OCI-LY3 (cell line): ENCODE measurements at regions not wholly inside any gene's neighbourhood (a gene's known extent, or its start where the extent isn't known, plus 50 kb on each side); places are given as distances from the start of the nearest gene placed in this dataset.

Experiments used
- H2AFZ ChIP-seq: fragments of 200-600, 300-600 bp; shearing (Covaris generic); 2 replicates; pipeline ENCODE4 v1.6.0; 2014; ENCODE audit warnings: antibody characterized with exemption, low read depth, low read length
- H3K27ac ChIP-seq: fragments of 200-600, 300-600 bp; sonication (generic); 2 replicates; pipeline ENCODE4 v1.5.1; 2014; ENCODE audit warnings: mild to moderate bottlenecking, low read length, moderate library complexity, mixed read lengths
- H3K27me3 ChIP-seq: fragments of 200-600, 300-600 bp; sonication (generic); 2 replicates; pipeline ENCODE4 v1.6.1; 2014; ENCODE audit warnings: low read depth, low read length, mixed read lengths
- H3K36me3 ChIP-seq: fragments of 200-600, 300-600 bp; sonication (generic); replicated peaks from 2 replicates; pipeline ENCODE3; 2014; ENCODE audit warnings: low read depth, low read length, mixed read lengths
- H3K4me1 ChIP-seq: fragments of 300-600, 200-600 bp; sonication (generic); 2 replicates; pipeline ENCODE4 v1.6.1; 2014; ENCODE audit warnings: low read length, mixed read lengths
- H3K4me2 ChIP-seq: fragments of 200-600, 300-600 bp; sonication (generic); 2 replicates; pipeline ENCODE4 v1.6.1; 2014; ENCODE audit warnings: low read length, mixed read lengths
- H3K4me3 ChIP-seq: fragments of 300-600, 200-600 bp; sonication (generic); 2 replicates; pipeline ENCODE4 v1.5.1; 2014; ENCODE audit warnings: antibody characterized with exemption, mild to moderate bottlenecking, low read length, moderate library complexity
- H3K79me2 ChIP-seq: fragments of 300-600, 200-600 bp; shearing (Covaris generic); 2 replicates; pipeline ENCODE4 v1.6.1; 2014; ENCODE audit warnings: mild to moderate bottlenecking, low read length, mixed read lengths
- H3K9ac ChIP-seq: fragments of 300-600, 200-600 bp; shearing (Covaris generic); 2 replicates; pipeline ENCODE4 v1.6.0; 2014; ENCODE audit warnings: mild to moderate bottlenecking, low read length, moderate library complexity
- H3K9me3 ChIP-seq: fragments of 200-600, 300-600 bp; shearing (Covaris generic); 2 replicates; pipeline ENCODE4 v1.6.1; 2014; ENCODE audit warnings: low read length, mixed read lengths; ENCODE audit not compliant: insufficient read depth
- H4K20me1 ChIP-seq: fragments of 200-600, 300-600 bp; sonication (generic); 2 replicates; pipeline ENCODE4 v1.6.1; 2016; ENCODE audit warnings: low read length, mixed read lengths; ENCODE audit not compliant: insufficient read depth
- CTCF ChIP-seq: fragments of 200-600, 300-600 bp; sonication (generic); IDR thresholded peaks from 2 replicates; pipeline ENCODE4 v1.5.1; 2014; ENCODE audit warnings: antibody characterized with exemption, low read length, low read depth
- EZH2phosphoT487 ChIP-seq: fragments of 200-600 bp; shearing (Covaris generic); IDR thresholded peaks from 2 replicates; pipeline ENCODE4 v1.6.1; 2018; ENCODE audit warnings: antibody characterized with exemption, mixed run types, low read depth

- H3K4me1 ChIP-seq = no peaks in the 10 kb centered on the region
- TF ChIP-seq CTCF (no peak), EZH2phosphoT487 (no peak)
- no peaks in the 10 kb centered on the region for H3K79me2 ChIP-seq
- H3K27ac ChIP-seq = no peak overlapping the region
- no peak overlapping the region for H3K4me3 ChIP-seq
- no peaks in the 10 kb centered on the region for H3K36me3 ChIP-seq
- H3K9me3 ChIP-seq = no peaks in the 10 kb centered on the region
- no peak overlapping the region for H3K4me2 ChIP-seq
- H2AFZ ChIP-seq = no peak overlapping the region
- H3K9ac ChIP-seq = no peak overlapping the region
- H4K20me1 ChIP-seq = no peaks in the 10 kb centered on the region
- no peaks in the 10 kb centered on the region for H3K27me3 ChIP-seq
Measured at GRCh38 chr10:117690359-117690758, 147.8 kb downstream of the EMX2 start.

GRCh38 chr10:117694190-117694589 is 151.6 kb downstream of the EMX2 start:
- no peaks in the 10 kb centered on the region for H3K36me3 ChIP-seq
- no peak overlapping the region for H3K4me3 ChIP-seq
- H3K9ac ChIP-seq = no peak overlapping the region
- H3K27me3 ChIP-seq = no peaks in the 10 kb centered on the region
- H3K9me3 ChIP-seq = no peaks in the 10 kb centered on the region
- H3K4me1 ChIP-seq = no peaks in the 10 kb centered on the region
- TF ChIP-seq EZH2phosphoT487 = no peak
- TF ChIP-seq CTCF = no peak
- H4K20me1 ChIP-seq = no peaks in the 10 kb centered on the region
- no peak overlapping the region for H3K27ac ChIP-seq
- no peaks in the 10 kb centered on the region for H3K79me2 ChIP-seq
- no peak overlapping the region for H2AFZ ChIP-seq
- H3K4me2 ChIP-seq = no peak overlapping the region

- no peak overlapping the region for H3K4me3 ChIP-seq
- H3K9me3 ChIP-seq = no peaks in the 10 kb centered on the region
- H4K20me1 ChIP-seq = no peaks in the 10 kb centered on the region
- TF ChIP-seq EZH2phosphoT487 (no peak), CTCF (no peak)
- H3K79me2 ChIP-seq = no peaks in the 10 kb centered on the region
- no peaks in the 10 kb centered on the region for H3K4me1 ChIP-seq
- H2AFZ ChIP-seq = no peak overlapping the region
- H3K27ac ChIP-seq = no peak overlapping the region
- H3K27me3 ChIP-seq = no peaks in the 10 kb centered on the region
- H3K36me3 ChIP-seq = no peaks in the 10 kb centered on the region
- H3K4me2 ChIP-seq = no peak overlapping the region
- H3K9ac ChIP-seq = no peak overlapping the region
Measured at GRCh38 chr10:117697402-117697801, 154.9 kb downstream of the EMX2 start.

GRCh38 chr10:117698809-117699208 is 156.3 kb downstream of the EMX2 start:
- H3K4me2 ChIP-seq = no peak overlapping the region
- H3K4me1 ChIP-seq = no peaks in the 10 kb centered on the region
- no peaks in the 10 kb centered on the region for H3K79me2 ChIP-seq
- H3K36me3 ChIP-seq = no peaks in the 10 kb centered on the region
- no peaks in the 10 kb centered on the region for H3K9me3 ChIP-seq
- no peak overlapping the region for H3K9ac ChIP-seq
- H3K4me3 ChIP-seq = no peak overlapping the region
- TF ChIP-seq EZH2phosphoT487 (no peak), CTCF (no peak)
- H3K27ac ChIP-seq = no peak overlapping the region
- no peak overlapping the region for H2AFZ ChIP-seq
- H4K20me1 ChIP-seq = no peaks in the 10 kb centered on the region
- H3K27me3 ChIP-seq = no peaks in the 10 kb centered on the region
